ENCODE measurements at regions not wholly inside any gene's neighbourhood (a gene's known extent, or its start where the extent isn't known, plus 50 kb on each side); places are given as distances from the start of the nearest gene placed in this dataset.

- no peak for TF ChIP-seq CTCF (IDR thresholded peaks at IDR 0.05; ENCODE audit: borderline replicate concordance, control extremely low read depth, extremely low read depth, insufficient read depth, missing control alignments)
- no peak for DNase-seq (ENCODE audit: low spot score)
- in situ Hi-C loops (cut with MboI; ENCODE audit: low sequenced_read_pairs, unreplicated experiment): no loop called here
Observed at GRCh38 chr1:90494748-90495282, 222.3 kb downstream of the BARHL2 start.

- no peak for DNase-seq (ENCODE audit: low spot score)
- TF ChIP-seq CTCF (IDR thresholded peaks at IDR 0.05; ENCODE audit: borderline replicate concordance, control extremely low read depth, extremely low read depth, insufficient read depth, missing control alignments): no peak
- in situ Hi-C loops (cut with MboI; ENCODE audit: low sequenced_read_pairs, unreplicated experiment): no loop called here
Observed at GRCh38 chr1:90488451-90488850, 228.7 kb downstream of the BARHL2 start.

- TF ChIP-seq CTCF (IDR thresholded peaks at IDR 0.05; ENCODE audit: borderline replicate concordance, control extremely low read depth, extremely low read depth, insufficient read depth, missing control alignments): no peak
- DNase-seq (ENCODE audit: low spot score): no peak
- in situ Hi-C loops (cut with MboI; ENCODE audit: low sequenced_read_pairs, unreplicated experiment): no loop called here
Observed at GRCh38 chr1:90486996-90487395, 230.1 kb downstream of the BARHL2 start.

- in situ Hi-C loops (cut with MboI; ENCODE audit: low sequenced_read_pairs, unreplicated experiment): no loop called here
- DNase-seq (ENCODE audit: low spot score): no peak
- TF ChIP-seq CTCF (IDR thresholded peaks at IDR 0.05; ENCODE audit: borderline replicate concordance, control extremely low read depth, extremely low read depth, insufficient read depth, missing control alignments): no peak
Observed at GRCh38 chr1:90486134-90486824, 230.8 kb downstream of the BARHL2 start.

GRCh38 chr1:90480271-90480835 is 236.7 kb downstream of the BARHL2 start:
- in situ Hi-C loops (cut with MboI; ENCODE audit: low sequenced_read_pairs, unreplicated experiment): no loop called here
- no peak for DNase-seq (ENCODE audit: low spot score)
- no peak for TF ChIP-seq CTCF (IDR thresholded peaks at IDR 0.05; ENCODE audit: borderline replicate concordance, control extremely low read depth, extremely low read depth, insufficient read depth, missing control alignments)

GRCh38 chr1:90476994-90477393 is 240.1 kb downstream of the BARHL2 start:
- no peak for DNase-seq (ENCODE audit: low spot score)
- TF ChIP-seq CTCF (IDR thresholded peaks at IDR 0.05; ENCODE audit: borderline replicate concordance, control extremely low read depth, extremely low read depth, insufficient read depth, missing control alignments): no peak
- in situ Hi-C loops (cut with MboI; ENCODE audit: low sequenced_read_pairs, unreplicated experiment): no loop called here

Data from GM13976 (cell line).